Globus pallidus (tissue), 1 donor: ENCODE measurements at regions not wholly inside any gene's neighbourhood (a gene's known extent, or its start where the extent isn't known, plus 50 kb on each side); places are given as distances from the start of the nearest gene placed in this dataset.

Experiments
- DNase-seq: peaks from one replicate; pipeline ENCODE4 v3.0.0-alpha.2; 2015; ENCODE audit warnings: low spot score

DNA sequence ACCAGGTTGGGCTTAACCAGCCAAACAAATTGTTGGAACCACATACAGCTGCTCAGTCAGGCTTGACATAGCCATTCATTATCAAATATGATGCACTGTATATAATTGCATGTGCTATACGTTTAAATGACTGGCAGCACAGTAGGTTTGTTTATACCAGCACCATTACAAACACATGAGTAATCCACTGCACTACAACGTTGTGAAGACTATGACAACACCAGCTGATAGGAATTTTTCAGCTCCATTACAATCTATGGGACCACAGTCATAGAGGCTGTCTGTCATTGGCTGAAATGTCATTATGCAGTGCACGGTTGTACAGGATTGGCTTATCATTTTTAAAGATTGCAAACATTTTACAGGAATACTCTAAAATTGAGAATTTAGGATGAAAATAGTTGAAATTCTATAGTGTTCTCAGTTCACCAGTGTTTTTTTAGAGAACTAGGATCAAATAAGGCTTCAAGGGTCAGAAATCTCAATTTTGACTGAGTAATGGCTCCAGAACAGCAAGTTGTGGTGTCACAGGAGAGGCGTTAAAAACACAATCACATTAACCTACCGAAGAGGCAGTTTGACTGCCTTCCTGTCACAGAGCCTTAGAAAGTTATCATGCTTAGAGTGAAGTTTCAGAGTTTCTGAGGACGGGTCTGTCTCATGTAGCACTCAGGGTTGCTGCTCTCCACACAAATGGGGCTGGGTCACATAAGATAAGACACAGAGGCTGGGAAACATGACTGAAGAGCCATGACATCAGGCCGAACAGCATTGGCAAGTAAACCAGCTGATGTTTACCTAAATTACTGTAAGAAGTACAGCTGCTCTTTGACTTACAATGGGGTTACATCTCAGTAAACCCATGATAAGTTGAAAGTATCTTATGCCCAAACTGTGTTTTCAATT lies 60.7 kb upstream of the SMLR1 start:
- no peak for DNase-seq

DNA sequence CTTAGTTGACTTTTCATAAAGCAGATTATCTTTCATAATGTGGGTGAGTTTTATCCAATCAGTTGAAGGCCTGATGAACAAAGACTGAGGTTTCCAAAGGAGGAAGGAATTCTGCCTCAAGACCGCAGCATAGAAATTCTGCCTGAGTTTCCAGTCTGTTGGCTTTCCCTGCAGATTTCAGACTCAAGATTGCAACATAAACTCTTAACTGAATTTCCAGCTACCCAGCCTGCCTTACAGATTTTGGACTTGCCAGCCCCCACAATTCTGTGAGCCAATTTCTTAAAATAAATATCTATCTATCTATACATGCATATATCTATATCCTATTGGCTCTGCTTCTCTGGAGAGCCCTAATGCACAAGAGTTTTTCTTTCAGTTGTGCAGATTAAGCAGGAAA lies 57.3 kb upstream of the SMLR1 start:
- DNase-seq, result no peak

DNA sequence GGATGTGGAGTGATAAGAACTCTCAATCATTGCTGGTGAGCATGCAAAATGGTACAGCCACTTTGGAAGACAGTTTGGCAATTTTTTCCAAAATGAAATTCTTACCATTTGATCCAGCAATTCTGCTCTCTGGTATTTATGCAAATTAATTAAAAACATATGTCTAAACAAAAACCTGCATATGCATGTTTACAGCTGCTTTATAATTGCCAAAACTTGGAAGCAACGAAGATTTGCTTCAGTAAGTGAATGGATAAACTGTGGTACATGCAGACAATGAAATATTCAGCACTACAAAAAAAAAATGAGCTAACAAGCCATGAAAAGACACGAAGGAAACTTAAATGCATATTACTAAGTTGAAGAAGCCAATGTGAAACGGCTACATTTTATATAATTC lies 55.5 kb upstream of the SMLR1 start:
- no peak for DNase-seq

DNA sequence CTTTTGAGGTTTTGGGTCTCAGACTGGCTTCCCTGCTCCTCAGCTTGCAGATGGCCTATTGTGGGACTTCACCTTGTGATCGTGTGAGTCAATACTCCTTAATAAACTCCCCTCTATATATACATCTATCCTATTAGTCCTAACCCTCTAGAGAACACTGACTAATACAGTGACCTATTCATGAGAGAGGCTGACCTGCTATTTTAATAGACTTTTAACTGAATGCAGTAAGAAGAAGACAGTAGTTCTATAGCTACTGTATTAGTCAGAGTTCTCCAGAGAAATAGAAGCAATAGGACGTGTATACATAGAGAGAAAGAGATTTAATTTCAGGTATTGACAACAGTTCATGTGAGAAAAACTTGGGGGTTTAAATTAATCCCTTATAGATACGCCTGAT lies 53.3 kb upstream of the SMLR1 start:
- no peak for DNase-seq

DNA sequence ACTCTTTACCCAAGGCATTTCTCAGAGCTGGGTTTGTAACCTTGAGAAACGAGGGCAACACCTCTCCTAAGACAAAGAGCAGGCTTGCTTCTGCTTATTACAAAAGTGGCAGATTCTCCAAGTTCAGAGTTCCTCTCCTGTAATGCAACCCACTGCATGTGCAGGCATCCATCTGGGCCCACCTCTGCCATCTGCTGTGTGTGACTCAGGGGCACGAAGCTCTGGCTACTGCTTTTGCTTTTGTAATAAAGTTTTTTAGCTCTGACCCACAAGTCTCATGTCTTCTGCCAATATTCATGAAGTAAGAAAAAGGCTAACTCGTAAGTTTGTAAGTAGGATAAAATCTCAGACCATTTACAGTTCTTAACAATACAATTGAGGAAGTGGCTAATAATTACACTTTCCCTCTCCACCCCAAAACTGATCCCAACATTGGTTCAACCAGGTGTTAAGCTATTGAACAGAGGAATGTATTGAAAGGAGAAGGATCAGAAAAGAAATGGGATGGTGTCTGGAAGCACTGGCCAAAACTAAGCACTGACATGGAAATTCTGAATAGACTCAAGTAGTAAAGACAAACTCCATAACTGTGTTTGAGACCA lies 51.7 kb upstream of the SMLR1 start:
- no peak for DNase-seq

DNA sequence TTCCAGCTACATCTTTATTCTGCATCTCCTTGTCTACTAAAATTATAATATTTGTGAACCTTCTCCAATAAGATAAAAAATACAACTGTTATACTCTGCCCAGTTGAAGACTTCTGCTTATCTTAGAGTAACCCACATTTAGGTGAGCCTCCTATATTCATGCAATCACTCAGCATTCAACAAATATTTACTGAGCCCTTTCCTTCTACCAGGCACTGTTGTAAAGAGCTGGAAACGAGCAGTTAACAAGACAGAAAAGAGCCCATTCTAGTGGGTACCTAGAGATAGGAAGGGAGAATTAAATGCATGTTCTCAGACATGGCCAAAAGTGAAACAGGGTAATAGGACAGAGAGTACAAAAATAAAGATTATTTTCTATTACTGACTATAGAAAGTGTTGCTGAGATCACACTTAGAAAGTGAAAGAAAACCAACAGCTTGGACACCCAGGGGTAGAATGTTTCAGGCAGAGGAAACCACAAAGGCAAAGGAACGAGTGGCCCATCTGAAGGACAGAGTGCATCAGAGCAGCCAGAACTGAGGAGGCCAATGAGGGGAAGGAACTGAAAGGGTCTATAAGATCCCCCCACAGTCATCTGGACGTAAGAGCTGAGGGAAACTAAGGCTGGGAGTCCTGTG lies 50.8 kb upstream of the SMLR1 start:
- DNase-seq, result no peak
